Left lung (tissue), 4 donors: ENCODE measurements at regions not wholly inside any gene's neighbourhood (a gene's known extent, or its start where the extent isn't known, plus 50 kb on each side); places are given as distances from the start of the nearest gene placed in this dataset.

ENCODE experiments used
- ATAC-seq: fragments of 200-7000 bp; cut with Tn5 transposase; one replicate; pipeline ENCODE4 v1.9.1; 2020; ENCODE audit warnings: moderate library complexity
- DNase-seq, 4 donors: peaks; one replicate each; pipeline ENCODE4 v3.0.0-alpha.2; 2013 to 2020
- H3K27ac ChIP-seq, 2 donors: fragments of 200-600 bp; sonication (generic) in 1 of 2; one replicate each; pipeline versions ENCODE4 v1.5.0 to v1.8.0; 2020 to 2021
- H3K27me3 ChIP-seq, 2 donors: fragments of 200-600 bp; sonication (generic) in 1 of 2; one replicate each; pipeline versions ENCODE4 v1.5.0 to v1.8.0; 2020 to 2021
- H3K36me3 ChIP-seq, 2 donors: fragments of 200-600 bp; sonication (generic) in 1 of 2; one replicate each; pipeline versions ENCODE4 v1.5.0 to v1.8.0; 2020 to 2021
- H3K4me1 ChIP-seq, 2 donors: fragments of 200-600 bp; one replicate each; pipeline ENCODE4 v1.8.0; 2021
- H3K4me3 ChIP-seq, 2 donors: fragments of 200-600 bp; sonication (generic) in 1 of 2; one replicate each; pipeline versions ENCODE4 v1.5.0 to v1.8.0; 2020 to 2021; ENCODE audit warnings: mild to moderate bottlenecking in 1 of 2
- H3K9me3 ChIP-seq, 2 donors: fragments of 200-600 bp; sonication (generic) in 1 of 2; one replicate each; pipeline versions ENCODE4 v1.5.0 to v1.8.0; 2020 to 2021
- CTCF ChIP-seq, 2 donors: fragments of 200-600 bp; sonication (generic) in 1 of 2; IDR thresholded peaks; one replicate each; pipeline versions ENCODE4 v1.5.0 to v1.8.0; 2021; ENCODE audit warnings: antibody characterized with exemption in 2 of 2
- intact Hi-C, 2 donors: fragments of 100-400 bp; cut with DNase I; formaldehyde crosslinking; loops; one replicate each; pipeline versions ENCODE4 v1.11.2 to v1.14.2; 2022
- donor health status: DM: no; HTN: yes; CAD: no.
- donor health status: DM: no; HTN: no; CAD: no.

- Histone ChIP-seq H3K27me3 (no peaks in the 10 kb centered on the region), H3K27ac (no peak overlapping the region), H3K36me3 (no peaks in the 10 kb centered on the region), H3K9me3 (peaks cover 0 to 10% of the 10 kb centered on the region in 2 donors), H3K4me3 (no peak overlapping the region), H3K4me1 (no peaks in the 10 kb centered on the region)
- ATAC-seq (no peak), DNase-seq (no peak)
- intact Hi-C loops: no loop called here
- TF ChIP-seq CTCF (IDR thresholded peaks at IDR 0.05): no peak
Measured at GRCh38 chr5:158100373-158100888, 241.5 kb upstream of the CLINT1 start.

- Histone ChIP-seq H3K27me3 (no peaks in the 10 kb centered on the region), H3K27ac (no peak overlapping the region), H3K9me3 (peaks cover 0 to 10% of the 10 kb centered on the region in 2 donors), H3K4me3 (no peak overlapping the region), H3K36me3 (no peaks in the 10 kb centered on the region), H3K4me1 (no peaks in the 10 kb centered on the region)
- no peak for TF ChIP-seq CTCF (IDR thresholded peaks at IDR 0.05)
- ATAC-seq (no peak), DNase-seq (no peak)
- intact Hi-C loops: no loop called here
Measured at GRCh38 chr5:158099571-158100105, 240.7 kb upstream of the CLINT1 start.

GRCh38 chr5:158096835-158097234 lies 237.9 kb upstream of the CLINT1 start:
- H3K27ac ChIP-seq: no peak overlapping the region
- no peaks in the 10 kb centered on the region for H3K36me3 ChIP-seq
- no peaks in the 10 kb centered on the region for H3K27me3 ChIP-seq
- peaks cover 0 to 10% of the 10 kb centered on the region in 2 donors for H3K9me3 ChIP-seq
- no peak overlapping the region for H3K4me3 ChIP-seq
- no peaks in the 10 kb centered on the region for H3K4me1 ChIP-seq
- no peak for TF ChIP-seq CTCF (IDR thresholded peaks at IDR 0.05)
- ATAC-seq (no peak), DNase-seq (no peak)
- intact Hi-C loops: no loop called here

GRCh38 chr5:158086856-158087255 lies 227.9 kb upstream of the CLINT1 start:
- no peaks in the 10 kb centered on the region for H3K9me3 ChIP-seq
- ATAC-seq: no peak

GRCh38 chr5:158084292-158084691 lies 225.3 kb upstream of the CLINT1 start:
- H3K27me3 ChIP-seq: no peaks in the 10 kb centered on the region
- ATAC-seq (no peak), DNase-seq (no peak)
- H3K4me1 ChIP-seq: no peaks in the 10 kb centered on the region
- no peak overlapping the region for H3K4me3 ChIP-seq
- no peak overlapping the region for H3K27ac ChIP-seq
- intact Hi-C loops: no loop called here
- TF ChIP-seq CTCF (IDR thresholded peaks at IDR 0.05): no peak
- no peaks in the 10 kb centered on the region for H3K9me3 ChIP-seq
- no peaks in the 10 kb centered on the region for H3K36me3 ChIP-seq

More at GRCh38 chr5:158086856-158087255, 227.9 kb upstream of the CLINT1 start:
- intact Hi-C loops: no loop called here
- no peaks in the 10 kb centered on the region for H3K27me3 ChIP-seq
- DNase-seq: no peak
- H3K4me3 ChIP-seq: no peak overlapping the region
- no peaks in the 10 kb centered on the region for H3K36me3 ChIP-seq
- H3K4me1 ChIP-seq: no peaks in the 10 kb centered on the region
- no peak for TF ChIP-seq CTCF (IDR thresholded peaks at IDR 0.05)
- H3K27ac ChIP-seq: no peak overlapping the region
